HFF-Myc (cell line): ENCODE measurements at regions not wholly inside any gene's neighbourhood (a gene's known extent, or its start where the extent isn't known, plus 50 kb on each side); places are given as distances from the start of the nearest gene placed in this dataset.

Experiments
- DNase-seq: peaks from one replicate; pipeline ENCODE4 v3.0.0-alpha.2; 2011; ENCODE audit warnings: low read depth; ENCODE audit errors: extremely low read depth
- H3K4me3 ChIP-seq: replicated peaks from 2 replicates; pipeline ENCODE4 v1.5.1; 2011; ENCODE audit warnings: low read depth, mild to moderate bottlenecking, control low read depth, low read length
- CTCF ChIP-seq: IDR thresholded peaks from 2 replicates; pipeline ENCODE4 v1.5.1; 2012; ENCODE audit warnings: mild to moderate bottlenecking, low read depth, low read length, control low read depth; ENCODE audit errors: missing control alignments

- no peak overlapping the region for H3K4me3 ChIP-seq
- TF ChIP-seq CTCF, result no peak
- DNase-seq, result peak; percentile 42
Observed at GRCh38 chr3:117622171-117622841, 912.7 kb downstream of the TUSC7 start.

GRCh38 chr3:117624424-117624823 is 914.8 kb downstream of the TUSC7 start:
- no peak overlapping the region for H3K4me3 ChIP-seq
- no peak for TF ChIP-seq CTCF
- no peak for DNase-seq

GRCh38 chr3:117625174-117625573 is 915.6 kb downstream of the TUSC7 start:
- H3K4me3 ChIP-seq, result no peak overlapping the region
- no peak for TF ChIP-seq CTCF
- no peak for DNase-seq

- no peak for TF ChIP-seq CTCF
- H3K4me3 ChIP-seq, result no peak overlapping the region
- DNase-seq, result no peak
Observed at GRCh38 chr3:117626577-117626976, 917.0 kb downstream of the TUSC7 start.

GRCh38 chr3:117628823-117629291 is 919.3 kb downstream of the TUSC7 start:
- H3K4me3 ChIP-seq, result no peak overlapping the region
- no peak for TF ChIP-seq CTCF
- peak; percentile 89 for DNase-seq

- DNase-seq, result no peak
- no peak for TF ChIP-seq CTCF
- no peak overlapping the region for H3K4me3 ChIP-seq
Observed at GRCh38 chr3:117629505-117629904, 919.9 kb downstream of the TUSC7 start.

- DNase-seq, result no peak
- no peak overlapping the region for H3K4me3 ChIP-seq
- no peak for TF ChIP-seq CTCF
Observed at GRCh38 chr3:117630469-117630868, 920.9 kb downstream of the TUSC7 start.
